CMK (cell line): ENCODE measurements at regions not wholly inside any gene's neighbourhood (a gene's known extent, or its start where the extent isn't known, plus 50 kb on each side); places are given as distances from the start of the nearest gene placed in this dataset.

Experiments used
- DNase-seq: peaks from one replicate; pipeline ENCODE4 v3.0.0-alpha.2; 2010; ENCODE audit warnings: low read depth

DNA sequence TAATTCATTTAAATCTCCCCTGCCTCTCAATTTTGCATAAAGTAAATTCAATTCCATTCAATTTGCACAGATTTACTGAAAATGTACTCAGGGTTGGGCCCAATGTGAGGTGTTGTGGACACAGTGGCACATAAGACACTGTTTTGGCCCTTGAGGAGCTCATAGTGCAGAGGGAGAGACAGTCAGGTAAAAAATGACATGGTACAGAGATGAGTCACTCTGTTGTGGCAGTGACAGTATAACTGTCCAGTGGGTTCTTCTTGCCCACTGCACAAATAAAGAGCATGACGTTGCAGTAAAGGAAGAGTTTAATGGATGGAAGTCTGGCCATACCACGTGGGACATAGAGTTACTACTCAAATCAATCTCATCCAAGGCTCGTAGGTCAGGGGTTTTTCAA lies 400.3 kb upstream of the TRIB2 start:
- no peak for DNase-seq

DNA sequence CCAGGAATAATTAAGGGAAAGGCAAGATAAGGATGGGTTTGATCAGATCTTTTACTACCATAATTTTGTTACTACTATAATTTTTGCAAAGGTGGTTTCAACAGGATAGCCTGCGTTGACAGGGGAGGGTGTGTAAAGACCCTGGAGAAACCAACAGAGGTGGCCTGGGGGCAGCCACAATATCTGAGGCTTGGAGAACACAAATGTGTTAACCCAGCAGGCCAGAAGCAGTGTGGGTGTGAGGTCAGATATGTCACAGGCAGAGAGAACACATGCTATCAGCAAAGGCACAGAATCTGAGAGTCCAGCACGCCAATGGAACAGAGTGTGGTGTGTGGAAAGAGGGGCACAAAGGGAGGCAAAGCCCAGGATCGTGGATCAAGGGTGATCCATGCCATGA lies 399.4 kb upstream of the TRIB2 start:
- DNase-seq, result no peak

- DNase-seq, result no peak
These were observed 398.8 kb upstream of the TRIB2 start for GRCh38 chr2:12317814-12318426.

DNA sequence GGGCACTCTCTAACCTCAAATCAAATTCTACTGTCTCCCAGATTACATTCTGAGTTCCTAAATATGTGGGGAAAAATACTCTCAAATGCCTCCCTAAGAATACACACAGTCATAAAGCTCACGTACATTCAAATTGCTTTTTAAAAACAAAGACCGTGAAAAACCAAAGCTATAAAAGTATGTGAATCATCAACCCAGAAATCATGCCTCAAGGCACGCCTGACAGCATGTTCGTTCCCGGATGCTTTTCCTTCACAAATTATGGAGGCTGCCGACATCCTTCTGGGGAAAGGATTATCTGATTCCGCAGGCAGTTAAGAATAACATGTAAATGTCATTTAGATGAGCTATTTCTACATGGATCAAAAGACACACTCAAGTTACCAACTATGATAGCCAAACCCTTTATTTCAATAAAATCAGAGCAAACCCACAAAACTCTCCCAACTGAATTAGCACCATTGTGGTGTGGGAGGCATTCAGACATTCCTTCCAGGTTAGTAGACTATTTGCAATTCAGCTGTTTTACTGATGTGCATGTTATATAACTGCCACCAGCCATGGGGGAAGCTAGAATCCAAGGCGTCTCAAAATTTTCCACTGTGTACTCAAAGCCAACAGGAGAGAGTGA lies 398.2 kb upstream of the TRIB2 start:
- DNase-seq, result no peak

- no peak for DNase-seq
These were observed 396.6 kb upstream of the TRIB2 start for GRCh38 chr2:12320027-12320734.

DNA sequence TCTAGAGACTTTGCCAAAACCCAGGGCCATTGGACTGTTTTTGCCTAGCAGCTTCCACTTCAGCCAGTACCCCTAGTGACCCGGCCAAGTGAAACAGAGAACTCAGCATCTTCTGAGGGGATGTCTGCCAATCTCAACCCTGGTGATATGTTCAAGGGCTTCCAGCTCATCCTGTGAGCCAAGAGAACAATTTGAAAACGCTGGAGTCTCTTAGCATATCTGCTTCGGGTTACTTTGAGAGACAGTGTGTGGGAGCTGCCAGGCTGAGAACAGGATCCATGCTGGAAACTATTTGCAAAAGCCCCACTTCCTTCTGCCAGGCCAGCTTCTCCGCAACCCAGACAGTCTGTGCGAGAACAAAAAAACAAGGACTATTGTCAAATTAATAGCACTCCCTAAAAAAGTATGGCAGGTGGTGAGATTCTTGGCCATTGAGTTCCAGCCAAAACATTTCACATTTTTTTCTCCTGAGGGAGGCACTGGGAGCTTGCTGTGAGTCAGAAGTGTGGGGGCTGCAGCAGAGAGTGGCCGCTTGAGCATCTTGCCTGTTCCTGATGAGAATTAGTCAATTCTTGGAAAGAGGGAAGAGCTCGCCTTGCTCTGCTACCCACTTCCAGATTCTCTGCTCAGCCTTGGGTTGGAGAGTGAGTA lies 395.6 kb upstream of the TRIB2 start:
- no peak for DNase-seq

GRCh38 chr2:12321886-12322285 lies 394.9 kb upstream of the TRIB2 start:
- DNase-seq, result no peak

GRCh38 chr2:12325806-12326205 lies 390.9 kb upstream of the TRIB2 start:
- DNase-seq, result no peak

GRCh38 chr2:12326449-12327190 lies 390.1 kb upstream of the TRIB2 start:
- no peak for DNase-seq

DNA sequence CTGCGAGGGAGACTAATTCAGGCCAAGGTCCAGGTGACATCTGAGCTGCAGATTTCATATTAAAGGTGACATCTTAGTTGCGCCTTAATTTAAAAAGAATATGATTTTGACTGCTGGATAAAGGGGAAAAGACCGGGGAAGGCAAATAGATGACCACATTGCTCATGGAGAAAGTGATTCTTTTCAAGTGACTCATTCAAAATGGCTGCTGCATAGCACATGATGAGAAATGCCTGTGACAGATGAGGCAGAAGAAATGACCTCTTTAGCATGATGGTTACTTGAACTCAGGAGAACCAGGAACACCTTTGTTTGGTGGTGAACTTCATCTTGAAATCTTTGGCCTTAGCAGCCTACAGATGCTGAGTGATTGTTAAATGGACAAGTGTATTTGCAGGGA lies 385.8 kb upstream of the TRIB2 start:
- no peak for DNase-seq

DNA sequence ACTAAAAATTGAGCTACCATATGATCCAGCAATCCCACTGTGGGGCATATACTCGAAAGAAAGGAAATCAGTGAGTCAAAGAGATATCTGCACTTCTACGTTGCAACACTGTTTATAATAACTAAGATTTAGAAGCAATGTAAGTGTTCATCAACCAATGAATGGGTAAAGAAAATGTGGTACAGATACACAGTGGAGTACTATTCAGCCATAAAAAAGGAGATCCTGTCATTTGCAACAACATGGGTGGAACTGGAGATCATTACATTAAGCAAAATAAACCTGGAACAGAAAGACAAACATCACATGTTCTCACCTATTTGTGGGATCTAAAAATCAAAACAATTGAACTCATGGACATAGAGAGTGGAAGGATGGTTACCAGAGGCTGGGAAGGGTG lies 385.0 kb upstream of the TRIB2 start:
- no peak for DNase-seq

GRCh38 chr2:12333293-12333692 lies 383.4 kb upstream of the TRIB2 start:
- no peak for DNase-seq

DNA sequence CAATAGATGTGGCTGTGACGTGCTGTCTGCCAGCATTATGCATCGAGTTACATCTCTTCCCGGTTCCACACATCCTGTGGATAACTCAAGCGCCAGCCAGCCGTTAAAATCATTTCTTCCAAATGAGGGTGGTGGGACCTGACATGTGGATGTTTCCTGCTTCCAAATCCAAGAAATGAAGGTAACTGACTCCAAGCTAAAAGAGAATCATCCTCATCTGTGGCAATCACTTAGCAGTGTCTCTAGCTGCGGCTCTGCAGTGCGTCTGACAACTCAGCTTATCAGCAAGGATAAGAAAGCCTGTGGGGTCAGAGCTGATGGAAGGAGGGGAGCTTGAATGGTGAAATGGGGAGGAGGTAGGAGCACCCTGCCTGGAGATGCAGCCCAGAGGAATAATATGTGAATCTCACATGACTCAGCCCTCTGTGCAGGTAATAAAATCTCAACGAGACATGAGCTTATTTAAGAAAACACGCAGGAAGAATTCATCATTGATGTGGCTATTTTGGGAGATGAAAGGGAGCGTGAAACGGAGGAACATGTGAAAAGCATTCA lies 382.2 kb upstream of the TRIB2 start:
- no peak for DNase-seq

DNA sequence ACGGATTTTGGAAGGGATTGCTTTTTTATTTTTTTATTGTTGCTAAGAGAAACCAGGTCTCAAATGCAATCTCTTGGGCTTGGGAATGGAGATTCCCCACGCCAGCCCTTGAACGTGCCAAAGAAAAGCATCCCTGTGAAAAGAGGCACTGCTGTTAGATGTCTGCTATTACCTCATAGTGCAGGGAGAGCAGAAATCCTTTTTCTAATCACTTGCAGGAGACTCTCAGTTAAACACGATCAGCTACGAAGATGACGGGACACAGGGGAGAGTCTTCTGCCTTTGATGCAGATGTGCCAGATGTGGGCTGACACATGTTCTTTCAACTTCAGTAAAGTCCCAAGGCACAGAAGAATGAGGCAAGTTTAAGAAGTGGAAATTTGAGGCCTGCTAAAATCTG lies 381.6 kb upstream of the TRIB2 start:
- DNase-seq, result no peak

DNA sequence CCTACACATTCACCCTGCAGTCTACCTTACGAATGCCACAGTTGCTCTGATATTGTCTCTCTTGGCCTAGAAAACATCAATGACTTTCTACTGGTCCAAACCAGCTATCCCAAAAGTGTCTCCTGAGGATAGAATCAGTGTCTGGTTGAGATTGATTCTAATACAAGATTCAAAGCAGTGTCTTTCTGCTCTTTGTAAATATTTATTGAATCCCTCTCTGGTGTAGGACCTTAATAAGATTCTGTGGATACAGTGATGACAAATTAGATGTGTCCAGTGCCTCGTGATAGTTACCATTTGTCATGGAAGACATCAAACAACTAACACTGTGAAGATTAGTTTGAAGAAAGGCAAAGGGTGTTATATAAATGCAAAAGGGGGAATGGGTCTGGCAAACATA lies 380.7 kb upstream of the TRIB2 start:
- DNase-seq, result no peak

DNA sequence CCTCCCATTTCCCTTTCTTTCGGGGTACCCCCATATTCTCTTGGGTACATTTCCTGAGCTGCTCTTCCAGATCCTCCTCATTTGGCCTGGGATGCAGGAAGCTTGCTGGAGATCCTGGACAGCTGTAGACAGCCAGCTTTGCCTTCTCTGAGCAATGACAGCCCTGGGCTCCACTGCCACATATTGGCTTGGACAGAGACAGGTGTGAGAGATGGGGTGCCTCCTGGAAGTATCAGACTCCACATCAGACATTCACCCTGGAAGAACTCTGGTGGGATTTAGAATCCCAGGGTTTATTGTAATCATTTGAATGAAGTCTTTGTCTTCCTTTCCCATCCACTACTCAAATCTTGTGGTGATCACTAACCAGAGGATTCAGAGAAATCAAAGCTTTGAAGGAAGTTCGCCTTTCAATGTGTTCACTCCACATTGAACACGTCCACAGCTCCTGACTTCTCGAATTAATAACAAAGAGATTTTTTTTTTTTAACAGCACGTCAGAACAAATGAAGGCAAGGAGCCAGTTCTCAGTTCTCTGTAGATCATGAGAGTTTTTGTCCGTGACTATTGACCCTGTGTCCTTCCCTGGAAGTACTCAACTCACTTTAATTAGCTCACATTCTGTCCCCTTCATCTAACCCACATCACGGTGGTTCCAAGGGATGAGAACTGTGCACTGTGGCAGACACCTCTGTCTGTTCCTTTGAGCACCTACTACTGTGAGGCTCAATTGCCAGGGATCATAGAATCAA lies 377.6 kb upstream of the TRIB2 start:
- no peak for DNase-seq

GRCh38 chr2:12340164-12340563 lies 376.6 kb upstream of the TRIB2 start:
- DNase-seq, result no peak

GRCh38 chr2:12341215-12341614 lies 375.5 kb upstream of the TRIB2 start:
- no peak for DNase-seq

GRCh38 chr2:12341920-12342319 lies 374.8 kb upstream of the TRIB2 start:
- no peak for DNase-seq

- no peak for DNase-seq
These were observed 373.6 kb upstream of the TRIB2 start for GRCh38 chr2:12343141-12343540.

- no peak for DNase-seq
These were observed 369.7 kb upstream of the TRIB2 start for GRCh38 chr2:12347066-12347493.
